ENCODE measurements at regions not wholly inside any gene's neighbourhood (a gene's known extent, or its start where the extent isn't known, plus 50 kb on each side); places are given as distances from the start of the nearest gene placed in this dataset.

GRCh38 chr6:169317441-169318202, 64.0 kb upstream of the THBS2 start:
- DNase-seq (ENCODE audit: insufficient read length, low spot score) (no peak), FAIRE-seq (no peak)
- no peak for TF ChIP-seq POLR2A (IDR thresholded peaks at IDR 0.05; ENCODE audit: low read depth, low read length)

DNA sequence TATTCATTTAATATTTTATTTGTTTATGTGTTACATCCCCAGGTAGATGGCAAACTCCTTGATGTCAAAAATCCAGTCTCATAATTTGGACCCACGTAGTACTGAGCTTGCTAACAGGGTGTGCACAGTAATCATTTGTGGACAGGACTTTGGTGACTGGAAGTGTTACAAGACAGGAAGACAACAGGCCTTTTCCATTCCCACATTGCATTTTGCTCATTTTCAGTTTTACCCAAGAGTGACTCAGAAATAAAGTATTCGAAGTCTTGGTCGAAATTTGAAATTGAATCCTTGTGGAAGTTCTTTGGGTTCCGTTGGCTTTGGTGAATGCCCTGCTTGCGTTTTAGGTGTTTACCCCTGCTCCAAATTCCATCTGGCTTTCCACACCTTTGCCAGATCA, 63.0 kb upstream of the THBS2 start:
- no peak for FAIRE-seq
- DNase-seq (ENCODE audit: insufficient read length, low spot score) = no peak
- no peak for TF ChIP-seq POLR2A (IDR thresholded peaks at IDR 0.05; ENCODE audit: low read depth, low read length)

DNA sequence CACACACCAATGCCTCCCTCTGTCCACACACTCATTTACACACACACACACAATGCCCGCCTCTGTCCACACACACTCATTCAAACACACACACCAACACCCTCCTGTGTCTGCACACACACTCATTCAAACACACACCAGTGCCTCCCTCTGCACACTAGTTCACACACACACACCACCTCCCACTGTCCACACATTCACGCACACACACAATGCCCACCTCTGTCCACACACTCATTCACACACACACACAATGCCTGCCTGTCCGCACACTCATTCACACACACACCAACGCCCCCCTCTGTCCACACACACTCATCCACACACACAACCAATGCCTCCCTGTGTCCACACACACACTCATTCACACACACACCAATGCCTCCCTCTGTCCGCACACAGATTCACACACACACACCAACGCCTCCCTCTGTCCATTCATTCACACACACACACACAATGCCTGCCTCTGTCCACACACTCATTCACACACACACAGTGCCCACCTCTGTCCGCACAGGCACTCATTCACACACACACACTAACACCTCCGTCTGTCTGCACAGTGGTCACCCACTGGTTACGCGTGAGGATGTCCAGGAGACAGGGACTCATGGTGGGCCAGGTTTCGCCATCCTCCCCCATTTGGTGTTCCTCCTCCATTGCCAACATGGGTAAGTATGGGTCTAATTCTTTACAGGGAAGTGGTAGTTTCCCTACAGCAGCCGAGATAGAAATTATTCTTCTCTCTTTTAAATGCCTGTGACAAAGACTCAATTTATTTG, 62.4 kb upstream of the THBS2 start:
- DNase-seq (ENCODE audit: insufficient read length, low spot score) (no peak), FAIRE-seq (no peak)
- TF ChIP-seq POLR2A (IDR thresholded peaks at IDR 0.05; ENCODE audit: low read depth, low read length) = no peak

DNA sequence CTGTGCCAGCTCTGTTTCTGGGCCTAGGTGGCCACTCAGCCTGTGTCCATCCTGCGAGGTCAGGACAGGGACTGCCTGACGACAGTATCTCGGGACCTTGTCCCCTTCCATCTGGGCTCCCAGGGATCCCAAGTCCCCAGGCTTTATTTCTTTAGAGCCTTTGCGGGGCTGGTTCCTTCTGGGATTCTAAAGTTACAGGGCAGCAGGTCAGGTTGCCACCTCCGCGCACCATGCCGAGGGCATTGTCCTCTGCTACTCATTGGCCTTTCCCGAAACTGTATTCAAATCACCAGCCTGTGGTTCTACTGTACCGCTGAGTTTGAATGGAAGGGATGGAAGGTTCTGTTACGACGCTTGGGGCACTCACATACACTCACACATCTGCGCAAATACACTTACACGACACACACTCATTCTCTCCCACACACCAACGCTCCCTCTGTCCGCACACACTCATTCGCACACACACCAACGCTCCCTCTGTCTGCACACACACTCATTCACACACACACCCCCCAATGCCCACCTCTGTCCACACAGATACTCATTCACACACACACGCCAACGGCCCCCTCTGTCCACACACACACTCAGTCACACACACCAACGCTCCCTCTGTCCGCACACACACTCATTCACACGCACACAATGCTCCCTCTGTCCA, 59.8 kb upstream of the THBS2 start:
- FAIRE-seq = no peak
- no peak for TF ChIP-seq POLR2A (IDR thresholded peaks at IDR 0.05; ENCODE audit: low read depth, low read length)
- DNase-seq (ENCODE audit: insufficient read length, low spot score) = no peak

DNA sequence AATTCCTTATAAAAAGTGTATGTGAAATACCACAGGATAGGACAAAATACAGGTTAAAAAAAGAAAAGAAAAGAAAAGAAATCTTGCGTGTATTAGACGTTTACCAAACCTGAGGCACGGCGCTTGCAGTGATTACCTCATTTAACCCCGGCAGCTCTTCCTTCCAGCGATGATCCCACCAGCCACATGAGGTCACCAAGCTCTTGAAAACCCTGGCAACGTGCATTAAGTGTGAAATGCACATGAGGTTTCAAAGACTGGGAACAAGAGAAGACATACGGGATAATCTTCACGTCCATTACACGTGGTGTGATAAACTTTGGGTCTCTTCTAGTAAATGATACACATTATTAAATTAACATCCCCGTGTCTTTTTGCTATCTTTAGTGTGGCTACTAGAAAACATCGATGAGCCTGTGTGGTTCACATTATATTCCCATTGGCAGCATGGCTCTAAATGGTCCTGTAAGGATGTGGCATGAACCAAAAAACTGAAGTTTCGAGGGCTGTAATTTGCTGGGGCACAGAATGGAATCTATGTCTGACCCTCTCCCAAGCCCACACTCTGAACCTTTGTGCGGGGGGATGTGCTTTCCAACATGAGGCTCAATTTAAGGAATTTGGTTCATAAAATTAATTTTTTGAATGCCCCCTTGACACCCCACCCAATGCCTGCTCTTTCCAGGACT, 59.2 kb upstream of the THBS2 start:
- no peak for FAIRE-seq
- no peak for DNase-seq (ENCODE audit: insufficient read length, low spot score)
- TF ChIP-seq POLR2A (IDR thresholded peaks at IDR 0.05; ENCODE audit: low read depth, low read length) = no peak

- FAIRE-seq = no peak
- no peak for TF ChIP-seq POLR2A (IDR thresholded peaks at IDR 0.05; ENCODE audit: low read depth, low read length)
- DNase-seq (ENCODE audit: insufficient read length, low spot score) = no peak
Observed at GRCh38 chr6:169310983-169311382, 57.3 kb upstream of the THBS2 start.

Measured in H54 (cell line).